Fibroblast of villous mesenchyme (primary cell): ENCODE measurements at regions not wholly inside any gene's neighbourhood (a gene's known extent, or its start where the extent isn't known, plus 50 kb on each side); places are given as distances from the start of the nearest gene placed in this dataset.
A peak's percentile ranks its signal among the peaks of the same experiment; 100 is the strongest.

ENCODE experiments used
- DNase-seq: peaks from one replicate; pipeline ENCODE4 v3.0.0-alpha.2; 2010; ENCODE audit warnings: low read depth
- H3K4me3 ChIP-seq: 2 replicates; pipeline ENCODE4 v1.5.1; 2011; ENCODE audit warnings: low read depth, mild to moderate bottlenecking, low read length
- TF ChIP-seq, protein P1 (sequence below): IDR thresholded peaks from 2 replicates; pipeline ENCODE4 v1.5.1; 2012; ENCODE audit warnings: low read depth, mild to moderate bottlenecking, low read length; ENCODE audit not compliant: insufficient read depth

DNA sequence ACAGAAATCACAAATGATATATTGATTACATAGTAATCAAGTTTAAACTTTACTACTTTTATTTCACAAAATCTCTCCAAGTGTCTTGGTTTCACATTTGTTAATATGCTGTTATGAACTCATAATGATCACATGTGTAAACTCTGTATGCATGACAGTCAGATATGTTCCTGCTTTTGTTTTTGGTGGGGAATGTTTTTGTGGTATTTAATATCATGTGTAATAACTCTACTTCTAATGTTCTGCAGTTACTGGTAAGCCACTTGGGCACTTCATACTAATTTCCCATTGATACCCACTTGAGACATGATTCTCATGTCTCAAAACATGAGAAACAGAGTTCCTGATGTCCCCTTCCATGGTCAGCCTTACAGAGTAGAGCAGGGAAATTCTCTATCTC, 109.1 kb upstream of the INHBA start:
- no peak for DNase-seq
- TF ChIP-seq, protein P1, sequence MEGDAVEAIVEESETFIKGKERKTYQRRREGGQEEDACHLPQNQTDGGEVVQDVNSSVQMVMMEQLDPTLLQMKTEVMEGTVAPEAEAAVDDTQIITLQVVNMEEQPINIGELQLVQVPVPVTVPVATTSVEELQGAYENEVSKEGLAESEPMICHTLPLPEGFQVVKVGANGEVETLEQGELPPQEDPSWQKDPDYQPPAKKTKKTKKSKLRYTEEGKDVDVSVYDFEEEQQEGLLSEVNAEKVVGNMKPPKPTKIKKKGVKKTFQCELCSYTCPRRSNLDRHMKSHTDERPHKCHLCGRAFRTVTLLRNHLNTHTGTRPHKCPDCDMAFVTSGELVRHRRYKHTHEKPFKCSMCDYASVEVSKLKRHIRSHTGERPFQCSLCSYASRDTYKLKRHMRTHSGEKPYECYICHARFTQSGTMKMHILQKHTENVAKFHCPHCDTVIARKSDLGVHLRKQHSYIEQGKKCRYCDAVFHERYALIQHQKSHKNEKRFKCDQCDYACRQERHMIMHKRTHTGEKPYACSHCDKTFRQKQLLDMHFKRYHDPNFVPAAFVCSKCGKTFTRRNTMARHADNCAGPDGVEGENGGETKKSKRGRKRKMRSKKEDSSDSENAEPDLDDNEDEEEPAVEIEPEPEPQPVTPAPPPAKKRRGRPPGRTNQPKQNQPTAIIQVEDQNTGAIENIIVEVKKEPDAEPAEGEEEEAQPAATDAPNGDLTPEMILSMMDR, result no peak
- no peak overlapping the region for H3K4me3 ChIP-seq

DNA sequence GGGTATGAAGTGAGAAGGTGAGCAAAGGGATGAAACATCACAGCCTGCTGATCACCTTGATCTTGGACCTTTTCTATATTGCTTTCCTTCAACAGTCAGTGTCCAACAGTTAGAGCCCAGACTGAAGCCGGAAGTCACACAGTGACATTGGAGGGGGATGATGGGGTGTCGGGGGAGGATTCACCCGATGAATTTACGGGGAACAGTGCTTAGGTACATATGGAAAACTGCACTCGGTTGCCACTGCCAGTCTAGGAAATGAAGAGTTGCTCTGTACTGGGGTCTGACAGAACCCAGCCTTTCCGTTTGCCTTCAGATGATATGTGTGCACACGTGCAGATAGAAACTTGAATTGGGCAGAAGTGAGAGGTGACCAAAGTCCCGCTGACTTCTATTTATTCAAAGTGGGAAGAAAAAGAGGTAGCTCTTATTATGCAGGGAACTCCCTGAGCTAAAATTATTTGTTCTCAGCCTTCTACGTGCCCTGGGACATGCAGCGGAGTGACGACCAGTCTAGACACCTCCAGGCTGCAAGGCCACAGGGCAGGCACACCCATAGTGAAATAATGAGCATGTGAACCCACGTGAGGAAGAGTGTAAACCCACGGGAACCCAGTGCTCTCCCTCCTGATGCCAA, 107.2 kb upstream of the INHBA start:
- no peak for DNase-seq
- TF ChIP-seq, protein P1, result no peak
- no peak overlapping the region for H3K4me3 ChIP-seq

DNA sequence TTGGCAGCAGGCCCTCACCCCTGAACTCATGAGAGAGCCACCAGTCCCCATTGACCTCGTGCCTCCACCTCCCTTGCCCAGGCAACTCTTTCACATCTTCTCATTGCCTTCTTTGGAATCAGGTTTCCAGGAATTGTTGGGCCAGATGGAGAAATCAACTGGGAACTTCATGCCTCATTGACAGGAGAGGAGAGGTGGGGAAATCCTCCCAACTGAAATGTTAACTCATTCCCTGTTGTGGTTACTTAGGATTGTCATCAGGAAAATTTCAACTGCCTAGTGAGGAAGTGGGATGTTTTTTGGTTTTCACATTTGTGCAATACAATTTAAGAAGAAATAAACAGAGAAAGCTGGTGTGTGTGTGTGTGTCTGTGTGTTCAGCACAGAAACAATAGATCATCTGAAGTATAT, 106.6 kb upstream of the INHBA start:
- DNase-seq, result peak; percentile 73
- H3K4me3 ChIP-seq, result no peak overlapping the region
- TF ChIP-seq, protein P1, result no peak

DNA sequence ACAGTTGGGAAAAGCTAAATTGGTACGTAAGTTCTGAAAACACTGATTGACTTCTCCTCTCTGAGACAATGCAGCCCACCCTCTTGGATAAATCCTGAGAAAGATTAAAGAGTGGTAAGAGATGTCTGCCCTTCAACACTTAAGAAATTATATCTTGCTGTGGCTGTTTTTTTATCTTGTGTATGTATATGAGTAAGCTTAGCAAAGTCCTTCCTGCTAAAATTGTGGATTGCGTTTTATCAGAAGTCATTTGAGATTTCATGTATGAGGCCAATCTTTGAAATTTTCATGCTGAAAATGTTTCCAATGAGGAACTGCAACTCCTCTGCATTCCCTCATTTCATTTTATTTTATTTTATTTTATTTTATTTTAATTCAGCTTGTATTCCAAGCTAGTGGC, 106.2 kb upstream of the INHBA start:
- TF ChIP-seq, protein P1, result no peak
- H3K4me3 ChIP-seq, result no peak overlapping the region
- no peak for DNase-seq

DNA sequence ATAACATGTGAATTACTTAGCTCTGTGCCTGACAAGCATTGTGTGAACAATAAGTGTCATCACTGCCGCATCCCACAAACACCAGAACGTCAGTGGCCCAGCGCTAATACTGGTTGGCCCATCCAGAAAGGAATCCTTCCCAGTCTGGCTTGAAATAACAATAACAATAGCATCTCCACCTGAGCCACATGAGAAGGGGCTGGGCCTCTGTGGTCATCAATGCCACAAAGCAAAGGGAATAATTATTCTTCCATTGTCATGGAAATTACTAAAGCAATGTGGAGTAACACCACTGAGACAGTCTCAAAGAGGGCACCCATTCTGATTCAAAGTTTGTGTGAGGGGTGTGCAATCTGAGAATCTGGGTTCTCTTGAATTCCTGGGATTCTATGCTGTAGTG, 105.7 kb upstream of the INHBA start:
- TF ChIP-seq, protein P1, result no peak
- no peak overlapping the region for H3K4me3 ChIP-seq
- DNase-seq, result no peak

DNA sequence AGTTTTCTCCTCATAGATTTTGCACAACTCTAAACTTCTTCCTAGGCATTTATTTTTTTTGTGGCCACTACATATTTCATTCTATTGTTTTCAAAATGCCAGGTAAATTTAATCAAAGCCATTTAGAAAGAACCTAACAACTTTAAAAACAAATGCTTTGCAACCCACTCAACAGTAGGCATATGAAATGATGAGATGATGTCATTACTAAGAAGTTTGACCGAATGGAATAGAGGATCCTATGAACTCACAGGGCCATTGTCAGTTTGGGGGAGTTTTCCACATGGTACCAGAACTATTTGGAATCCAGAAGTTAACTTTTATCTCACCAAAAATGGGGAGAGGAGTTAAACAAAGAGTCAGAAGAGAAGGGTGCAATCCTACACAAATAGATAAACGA, 100.7 kb upstream of the INHBA start:
- no peak for DNase-seq
- TF ChIP-seq, protein P1, result no peak
- H3K4me3 ChIP-seq, result no peak overlapping the region

DNA sequence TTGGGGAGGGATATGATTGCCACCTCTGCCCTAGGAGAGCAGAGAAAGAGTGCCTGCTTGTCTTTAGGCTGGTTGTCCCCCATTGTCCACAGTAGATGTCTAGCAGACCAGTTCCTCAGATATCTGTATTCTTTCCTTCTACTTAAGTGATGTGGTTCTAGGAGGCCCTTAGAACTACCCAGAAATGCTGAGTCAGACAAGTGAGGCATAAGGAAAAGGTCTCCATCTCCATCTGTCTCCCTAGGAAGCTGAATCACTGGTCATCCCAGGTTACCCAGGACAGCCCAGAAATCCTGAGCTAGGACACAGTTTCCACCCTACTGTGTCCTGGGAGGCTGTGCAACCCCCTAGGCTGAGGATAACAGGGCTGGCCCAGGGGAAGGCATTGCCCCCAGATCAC, 93.4 kb upstream of the INHBA start:
- H3K4me3 ChIP-seq, result no peak overlapping the region
- TF ChIP-seq, protein P1, result no peak
- no peak for DNase-seq
